ENCODE measurements at regions not wholly inside any gene's neighbourhood (a gene's known extent, or its start where the extent isn't known, plus 50 kb on each side); places are given as distances from the start of the nearest gene placed in this dataset.

- no peak for TF ChIP-seq CTCF (IDR thresholded peaks at IDR 0.05)
- TF ChIP-seq EP300 (IDR thresholded peaks at IDR 0.05) = no peak
Observed at GRCh38 chr4:171588764-171589163, 224.4 kb upstream of the GALNTL6 start.

Data from gastroesophageal sphincter (tissue), 3 donors.